SHP77 treated with DMSO at 0.1 percent for 48 hours (cell line): ENCODE measurements at regions not wholly inside any gene's neighbourhood (a gene's known extent, or its start where the extent isn't known, plus 50 kb on each side); places are given as distances from the start of the nearest gene placed in this dataset.
"Not testable (repeated sequence)": the region's sequence is repeated elsewhere in the genome, so short reads cannot be mapped to it uniquely, and the experiment has no call there.

Experiments used
- DNase-seq: peaks from one replicate; lab custom pipeline; 2025; lab: John Stamatoyannopoulos, UW

- DNase-seq, result no peak
These were observed 188.1 kb downstream of the TMEM167A start for GRCh38 chr5:82889088-82889487.

- DNase-seq, result no peak
These were observed 190.3 kb downstream of the TMEM167A start for GRCh38 chr5:82886911-82887310.

GRCh38 chr5:82885627-82886389 lies 191.4 kb downstream of the TMEM167A start:
- DNase-seq, result no peak

- DNase-seq, result no peak
These were observed 192.2 kb downstream of the TMEM167A start for GRCh38 chr5:82884821-82885471.

- no peak for DNase-seq
These were observed 194.9 kb downstream of the TMEM167A start for GRCh38 chr5:82882316-82882715.

GRCh38 chr5:82881571-82882174 lies 195.5 kb downstream of the TMEM167A start:
- DNase-seq, result no peak

- no peak for DNase-seq
These were observed 198.1 kb downstream of the TMEM167A start for GRCh38 chr5:82879089-82879488.

GRCh38 chr5:82873452-82873851 lies 203.7 kb downstream of the TMEM167A start:
- DNase-seq, result no peak

GRCh38 chr5:82872321-82873288 lies 204.6 kb downstream of the TMEM167A start:
- DNase-seq, result not testable (repeated sequence)

GRCh38 chr5:82865625-82866024 lies 211.6 kb downstream of the TMEM167A start:
- DNase-seq, result no peak

- DNase-seq, result no peak
These were observed 213.9 kb downstream of the TMEM167A start for GRCh38 chr5:82863266-82863665.

- DNase-seq, result no peak
These were observed 214.5 kb downstream of the TMEM167A start for GRCh38 chr5:82862711-82863110.

- DNase-seq, result no peak
These were observed 214.9 kb downstream of the TMEM167A start for GRCh38 chr5:82862261-82862660.

- DNase-seq, result no peak
These were observed 215.5 kb downstream of the TMEM167A start for GRCh38 chr5:82861701-82862100.

GRCh38 chr5:82859451-82860140 lies 217.6 kb downstream of the TMEM167A start:
- DNase-seq, result no peak

GRCh38 chr5:82858151-82859025 lies 218.8 kb downstream of the TMEM167A start:
- DNase-seq, result no peak

GRCh38 chr5:82855893-82856550 lies 221.2 kb downstream of the TMEM167A start:
- DNase-seq, result no peak

- no peak for DNase-seq
These were observed 222.2 kb downstream of the TMEM167A start for GRCh38 chr5:82854956-82855355.

GRCh38 chr5:82851471-82851870 lies 225.7 kb downstream of the TMEM167A start:
- DNase-seq, result no peak

GRCh38 chr5:82850393-82850792 lies 226.8 kb downstream of the TMEM167A start:
- DNase-seq, result no peak
